ENCODE measurements at regions not wholly inside any gene's neighbourhood (a gene's known extent, or its start where the extent isn't known, plus 50 kb on each side); places are given as distances from the start of the nearest gene placed in this dataset.

DNA sequence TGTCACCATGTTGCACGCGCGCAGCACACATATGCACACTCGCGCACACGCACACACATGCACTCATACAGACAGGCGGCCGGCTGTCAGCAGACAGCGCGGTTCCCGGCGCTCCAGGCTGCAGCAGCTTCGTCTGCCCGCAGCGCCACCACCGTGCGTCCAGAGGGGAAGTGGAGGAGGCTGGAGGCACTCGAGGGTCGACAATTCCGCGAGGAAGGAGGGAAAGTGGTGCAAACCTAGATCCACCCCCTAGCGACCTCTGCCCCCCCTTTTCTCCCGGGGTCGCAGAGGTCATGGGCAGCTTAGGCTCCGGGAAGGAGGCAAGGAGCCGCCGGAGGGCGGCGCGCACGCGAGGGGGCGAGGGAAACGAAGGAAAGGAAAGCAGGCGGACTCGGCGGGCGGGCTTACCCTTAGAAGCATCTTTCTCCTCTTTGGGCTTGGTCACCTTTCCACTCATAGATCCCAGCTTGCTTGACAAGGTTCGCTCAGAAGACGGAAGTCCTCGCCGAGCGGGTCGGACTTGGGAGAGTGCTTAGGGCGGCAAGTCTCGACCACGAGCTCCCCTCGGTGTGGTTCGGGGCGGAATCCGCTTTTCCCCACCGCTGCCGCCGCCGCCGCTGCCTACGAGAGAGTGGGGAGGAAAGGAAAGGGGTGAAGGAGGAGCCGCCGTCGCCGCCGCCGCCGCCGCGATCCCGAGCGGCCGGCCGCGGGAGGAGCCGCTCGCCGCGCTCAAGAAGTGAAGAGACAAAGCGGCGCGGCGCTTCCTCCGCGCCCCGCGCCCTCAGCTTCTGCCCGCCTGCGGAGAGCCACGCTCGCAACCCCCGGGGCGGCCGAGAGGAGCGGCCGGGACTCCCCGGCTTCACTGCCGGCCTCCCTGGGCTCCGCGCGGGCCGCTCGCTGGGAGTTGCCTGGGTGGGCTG, 326.6 kb upstream of the F9 start:
- H3K36me3 ChIP-seq = no peaks in the 10 kb centered on the region
- peak overlapping the region; percentile 8 to 66 for H3K27ac ChIP-seq
- no peaks in the 10 kb centered on the region for H3K9me3 ChIP-seq
- DNase-seq (ENCODE audit: low spot score in 2 of 2) = peak in 1 of 2 donors; percentile 47
- no peak for TF ChIP-seq POLR2AphosphoS5 (IDR thresholded peaks at IDR 0.05)
- TF ChIP-seq, protein P1, sequence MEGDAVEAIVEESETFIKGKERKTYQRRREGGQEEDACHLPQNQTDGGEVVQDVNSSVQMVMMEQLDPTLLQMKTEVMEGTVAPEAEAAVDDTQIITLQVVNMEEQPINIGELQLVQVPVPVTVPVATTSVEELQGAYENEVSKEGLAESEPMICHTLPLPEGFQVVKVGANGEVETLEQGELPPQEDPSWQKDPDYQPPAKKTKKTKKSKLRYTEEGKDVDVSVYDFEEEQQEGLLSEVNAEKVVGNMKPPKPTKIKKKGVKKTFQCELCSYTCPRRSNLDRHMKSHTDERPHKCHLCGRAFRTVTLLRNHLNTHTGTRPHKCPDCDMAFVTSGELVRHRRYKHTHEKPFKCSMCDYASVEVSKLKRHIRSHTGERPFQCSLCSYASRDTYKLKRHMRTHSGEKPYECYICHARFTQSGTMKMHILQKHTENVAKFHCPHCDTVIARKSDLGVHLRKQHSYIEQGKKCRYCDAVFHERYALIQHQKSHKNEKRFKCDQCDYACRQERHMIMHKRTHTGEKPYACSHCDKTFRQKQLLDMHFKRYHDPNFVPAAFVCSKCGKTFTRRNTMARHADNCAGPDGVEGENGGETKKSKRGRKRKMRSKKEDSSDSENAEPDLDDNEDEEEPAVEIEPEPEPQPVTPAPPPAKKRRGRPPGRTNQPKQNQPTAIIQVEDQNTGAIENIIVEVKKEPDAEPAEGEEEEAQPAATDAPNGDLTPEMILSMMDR (IDR thresholded peaks at IDR 0.05) = no peak
- no peak for TF ChIP-seq POLR2A (IDR thresholded peaks at IDR 0.05)
- H3K27me3 ChIP-seq = peaks cover 0 to 40% of the 10 kb centered on the region in 2 donors
- intact Hi-C loops (cut with DNase I; ENCODE audit: low total_unique reads) = no loop called here
- no peaks in the 10 kb centered on the region for H3K4me1 ChIP-seq
- H3K4me3 ChIP-seq = peak overlapping the region; percentile 54 to 68 (median 58)

DNA sequence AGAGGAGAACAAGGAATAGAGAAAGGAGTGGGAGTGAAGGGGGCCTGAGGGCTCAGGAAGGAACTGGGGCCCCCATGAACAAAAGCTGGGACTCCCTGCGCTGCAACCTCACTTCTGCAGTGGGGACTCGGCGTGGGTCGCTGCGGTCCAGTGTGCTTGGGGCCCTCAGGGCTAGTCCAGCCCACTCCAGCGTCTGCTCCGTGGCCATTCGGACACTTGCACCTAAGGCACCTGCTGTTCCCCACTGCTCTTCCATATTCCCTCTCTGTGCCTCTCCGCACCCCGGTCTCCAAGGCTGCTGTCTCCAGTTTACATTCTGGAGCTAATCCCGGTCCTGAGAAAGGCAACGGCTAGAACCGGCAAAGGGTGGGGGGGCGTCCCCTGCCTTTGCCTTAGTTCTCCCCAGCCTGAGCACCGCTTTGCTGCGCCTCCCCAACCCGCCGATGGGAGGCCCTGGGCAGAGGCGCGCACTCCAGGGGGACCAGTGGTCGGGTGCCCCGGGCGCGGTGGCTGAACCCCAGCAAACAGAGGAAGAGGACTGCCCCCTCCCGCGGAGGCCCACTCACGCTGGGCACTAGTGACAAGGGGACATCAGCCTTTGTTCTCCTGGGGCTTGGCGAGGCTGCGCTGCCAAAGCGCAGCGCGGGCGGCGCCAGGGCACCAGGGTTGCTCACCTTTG, 327.7 kb upstream of the F9 start:
- no peak overlapping the region for H3K27ac ChIP-seq

DNA sequence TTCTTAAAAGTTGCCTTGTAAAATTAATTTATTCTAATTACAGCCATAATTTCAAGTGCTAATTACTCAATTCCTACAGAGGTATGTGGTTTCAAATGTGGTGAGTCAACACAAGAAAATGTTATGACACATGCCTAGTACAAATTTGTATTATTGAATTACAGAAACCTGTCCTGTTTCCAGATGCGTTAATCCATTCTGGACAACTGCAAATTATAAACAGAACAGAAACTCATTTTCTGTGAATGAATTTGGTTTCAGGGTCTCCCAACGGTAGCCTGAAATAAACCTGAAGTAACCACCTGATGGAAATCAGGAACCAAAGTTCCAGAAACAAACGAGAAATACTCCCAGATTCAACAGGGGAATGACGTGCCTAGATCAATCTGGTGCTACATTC, 328.6 kb upstream of the F9 start:
- Histone ChIP-seq H3K36me3 (no peaks in the 10 kb centered on the region), H3K27ac (no peak overlapping the region), H3K9me3 (no peaks in the 10 kb centered on the region), H3K4me3 (no peak overlapping the region), H3K27me3 (peaks cover 0 to 35% of the 10 kb centered on the region in 2 donors), H3K4me1 (no peaks in the 10 kb centered on the region)
- no peak for DNase-seq (ENCODE audit: low spot score in 2 of 2)
- TF ChIP-seq POLR2A (IDR thresholded peaks at IDR 0.05) (no peak), POLR2AphosphoS5 (IDR thresholded peaks at IDR 0.05) (no peak)
- TF ChIP-seq, protein P1 (IDR thresholded peaks at IDR 0.05) = no peak
- intact Hi-C loops (cut with DNase I; ENCODE audit: low total_unique reads) = no loop called here

More for the DNA sequence above, 327.7 kb upstream of the F9 start:
- Histone ChIP-seq H3K9me3 (no peaks in the 10 kb centered on the region), H3K4me1 (no peaks in the 10 kb centered on the region), H3K36me3 (no peaks in the 10 kb centered on the region), H3K27me3 (peaks cover 0 to 40% of the 10 kb centered on the region in 2 donors), H3K4me3 (peak overlapping the region; percentile 54 to 68 (median 58))
- intact Hi-C loops (cut with DNase I; ENCODE audit: low total_unique reads) = no loop called here
- no peak for DNase-seq (ENCODE audit: low spot score in 2 of 2)
- TF ChIP-seq POLR2A (IDR thresholded peaks at IDR 0.05) (no peak), POLR2AphosphoS5 (IDR thresholded peaks at IDR 0.05) (no peak)
- TF ChIP-seq, protein P1 (IDR thresholded peaks at IDR 0.05) = no peak

DNA sequence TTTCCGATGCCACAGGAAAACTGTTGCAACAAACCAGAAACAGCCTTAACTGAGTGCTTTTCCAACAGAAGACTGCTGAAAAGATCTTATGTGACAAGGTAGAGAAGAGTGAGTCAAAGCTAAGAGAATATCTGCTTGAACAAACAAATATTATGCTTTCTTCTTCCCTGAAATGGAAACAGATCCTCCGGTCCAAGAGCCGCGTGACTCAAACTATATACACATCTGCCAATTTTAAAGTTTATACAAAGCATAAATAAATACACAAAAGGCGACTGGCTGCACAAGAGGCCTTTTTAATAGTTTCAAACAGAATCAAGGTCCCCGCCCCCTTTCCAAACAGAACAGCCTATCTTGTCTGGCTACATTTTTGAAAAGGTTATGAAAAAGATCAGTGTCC, 329.7 kb upstream of the F9 start:
- no peak for DNase-seq (ENCODE audit: low spot score in 2 of 2)
- intact Hi-C loops (cut with DNase I; ENCODE audit: low total_unique reads) = no loop called here
- TF ChIP-seq POLR2AphosphoS5 (IDR thresholded peaks at IDR 0.05) (no peak), POLR2A (IDR thresholded peaks at IDR 0.05) (no peak)
- TF ChIP-seq, protein P1 (IDR thresholded peaks at IDR 0.05) = no peak
- Histone ChIP-seq H3K4me1 (no peaks in the 10 kb centered on the region), H3K27me3 (peaks cover 0 to 32% of the 10 kb centered on the region in 2 donors), H3K4me3 (no peak overlapping the region), H3K36me3 (no peaks in the 10 kb centered on the region), H3K27ac (no peak overlapping the region), H3K9me3 (no peaks in the 10 kb centered on the region)

DNA sequence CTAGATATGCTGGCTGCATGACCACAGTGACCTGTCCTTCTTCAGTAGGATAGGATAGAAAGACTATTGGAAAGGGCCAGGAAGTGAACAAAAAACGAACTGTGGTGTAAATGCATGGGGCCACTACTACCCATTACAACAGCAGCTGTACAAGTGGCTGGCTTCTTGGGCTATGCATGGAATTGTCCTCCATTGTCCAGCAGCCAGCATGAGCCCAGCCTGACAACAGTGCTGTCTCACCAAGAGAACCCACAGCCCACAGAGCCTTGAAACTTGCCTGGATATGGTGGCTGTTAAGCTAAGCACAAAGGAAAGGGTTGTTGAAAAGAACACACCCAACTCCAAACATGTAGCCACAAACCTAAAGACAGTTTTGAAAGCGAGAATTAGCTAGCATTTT, 330.2 kb upstream of the F9 start:
- peak overlapping the region; percentile 1 to 53 for H3K27ac ChIP-seq
- no peak overlapping the region for H3K4me3 ChIP-seq
- TF ChIP-seq POLR2A (IDR thresholded peaks at IDR 0.05) = no peak
- TF ChIP-seq, protein P1 (IDR thresholded peaks at IDR 0.05) = no peak
- no peak for TF ChIP-seq POLR2AphosphoS5 (IDR thresholded peaks at IDR 0.05)
- H3K9me3 ChIP-seq = no peaks in the 10 kb centered on the region
- peaks cover 0 to 30% of the 10 kb centered on the region in 2 donors for H3K27me3 ChIP-seq
- DNase-seq (ENCODE audit: low spot score in 2 of 2) = no peak
- H3K4me1 ChIP-seq = no peaks in the 10 kb centered on the region
- no peaks in the 10 kb centered on the region for H3K36me3 ChIP-seq
- intact Hi-C loops (cut with DNase I; ENCODE audit: low total_unique reads) = no loop called here

All from breast epithelium (tissue), 4 donors.